HCT116 (cell line): ENCODE measurements at regions not wholly inside any gene's neighbourhood (a gene's known extent, or its start where the extent isn't known, plus 50 kb on each side); places are given as distances from the start of the nearest gene placed in this dataset.

Experiments used
- ATAC-seq: fragments of 200-7000 bp; cut with Tn5 transposase; 2 replicates; pipeline ENCODE4 v1.9.1; 2020; ENCODE audit warnings: mild to moderate bottlenecking, moderate library complexity
- BruUV-seq: library from RNA; stranded (reverse); fragments of 400-500 nt; replicated peaks from 2 replicates; lab custom pipeline; 2021; lab: Mats Ljungman, UMichigan
- CTCF ChIA-PET: fragments of 300-600 bp; sonication (Branson Sonifier 250); formaldehyde crosslinking; loops from one replicate; lab custom pipeline; 2021; ENCODE audit warnings: antibody characterized with exemption; lab: Charles Lee
- POLR2A ChIA-PET: fragments of 300-600, 350-600 bp; sonication (Branson Sonifier 250); formaldehyde crosslinking; loops from one replicate; lab custom pipeline; 2021; ENCODE audit warnings: antibody characterized with exemption; lab: Charles Lee
- RAD21 ChIA-PET, 2 experiments: fragments of 300-600 bp; sonication (Branson Sonifier 250); formaldehyde crosslinking; loops; one replicate each; lab custom pipeline; 2023; ENCODE audit warnings: low total read pairs in 2 of 2; ENCODE audit not compliant: uncharacterized antibody in 2 of 2, unreplicated experiment in 2 of 2, low non-redundant PET in 1 of 2; lab: Charles Lee
- DNase-seq: peaks from one replicate; pipeline ENCODE4 v3.0.0-alpha.2; 2010; ENCODE audit warnings: low read depth, low spot score
- H2AFZ ChIP-seq: fragments of 200-600 bp; shearing (Covaris generic), sonication (generic); 2 replicates; pipeline ENCODE4 v1.6.1; 2017; ENCODE audit warnings: low read depth, mixed run types, mixed read lengths, antibody characterized with exemption, low read length; ENCODE audit not compliant: poor library complexity, severe bottlenecking
- H3K27ac ChIP-seq: 2 replicates; pipeline ENCODE4 v1.5.1; 2012; ENCODE audit warnings: low read depth, low read length
- H3K27me3 ChIP-seq: fragments of 200-600 bp; sonication (generic); 2 replicates; pipeline ENCODE4 v1.6.1; 2016; ENCODE audit warnings: mixed run types, low read length, mixed read lengths; ENCODE audit not compliant: insufficient read depth
- H3K36me3 ChIP-seq, 2 experiments: fragments of 200-500 bp in 1 of 2; fragments of 200-600 bp in 1 of 2; sonication (Bioruptor generic) in 1 of 2; sonication (generic) in 1 of 2; 2 replicates each; pipeline versions ENCODE4 v1.5.1 to v1.6.1; 2014 to 2016; ENCODE audit warnings: low read length in 2 of 2, inconsistent platforms in 1 of 2, mixed read lengths in 1 of 2, mixed run types in 1 of 2; ENCODE audit not compliant: insufficient read depth in 2 of 2, control insufficient read depth in 1 of 2
- H3K4me1 ChIP-seq, 2 experiments: fragments of 200-600 bp in 1 of 2; sonication (generic) in 1 of 2; 2 replicates each; pipeline versions ENCODE4 v1.5.1 to v1.6.1; 2012 to 2017; ENCODE audit warnings: low read length in 2 of 2, inconsistent platforms in 1 of 2, mild to moderate bottlenecking in 1 of 2, mixed read lengths in 1 of 2, mixed run types in 1 of 2, moderate library complexity in 1 of 2; ENCODE audit not compliant: insufficient read depth in 2 of 2, control insufficient read depth in 1 of 2
- H3K4me2 ChIP-seq: fragments of 200-600 bp; sonication (generic); 2 replicates; pipeline ENCODE4 v1.6.1; 2017; ENCODE audit warnings: mixed run types, low read length, mixed read lengths
- H3K4me3 ChIP-seq, 2 experiments: fragments of 200-600 bp in 1 of 2; sonication (generic) in 1 of 2; replicated peaks in 1 of 2; 2 replicates each; pipeline ENCODE4 v1.5.1; 2011 to 2016; ENCODE audit warnings: low read length in 2 of 2, control low read depth in 1 of 2, low read depth in 1 of 2, mild to moderate bottlenecking in 1 of 2, mixed read lengths in 1 of 2, mixed run types in 1 of 2
- H3K79me2 ChIP-seq: fragments of 200-600 bp; sonication (generic); 2 replicates; pipeline ENCODE4 v1.6.1; 2017; ENCODE audit warnings: mild to moderate bottlenecking, mixed run types, low read length, moderate library complexity, mixed read lengths; ENCODE audit not compliant: insufficient read depth
- H3K9ac ChIP-seq: fragments of 200-600 bp; sonication (generic); 2 replicates; pipeline ENCODE4 v1.6.1; 2016; ENCODE audit warnings: low read length, mixed read lengths
- H3K9me2 ChIP-seq: fragments of 200-600 bp; sonication (generic), shearing (Covaris generic); 2 replicates; pipeline ENCODE4 v1.6.1; 2017; ENCODE audit warnings: mixed run types, mild to moderate bottlenecking, moderate library complexity; ENCODE audit not compliant: insufficient read depth
- H3K9me3 ChIP-seq, 2 experiments: fragments of 200-500 bp in 1 of 2; fragments of 200-600 bp in 1 of 2; sonication (Bioruptor generic) in 1 of 2; sonication (generic) in 1 of 2; 2 replicates each; pipeline ENCODE4 v1.6.1; 2014 to 2017; ENCODE audit warnings: low read length in 2 of 2, mixed read lengths in 2 of 2, inconsistent platforms in 1 of 2, low read depth in 1 of 2, mild to moderate bottlenecking in 1 of 2, mixed run types in 1 of 2, moderate library complexity in 1 of 2; ENCODE audit not compliant: control insufficient read depth in 1 of 2, insufficient read depth in 1 of 2
- H4K20me1 ChIP-seq: fragments of 200-600 bp; sonication (generic), shearing (Covaris generic); 2 replicates; pipeline ENCODE4 v1.6.1; 2017; ENCODE audit warnings: mixed run types, mild to moderate bottlenecking, moderate library complexity; ENCODE audit not compliant: insufficient read depth
- CBX3 ChIP-seq: IDR thresholded peaks from 2 replicates; pipeline ENCODE4 v1.6.1; 2012; ENCODE audit warnings: low read depth
- FOSL1 ChIP-seq: IDR thresholded peaks from 2 replicates; pipeline ENCODE4 v1.6.1; 2012; ENCODE audit warnings: low read depth
- JUND ChIP-seq: IDR thresholded peaks from 2 replicates; pipeline ENCODE4 v1.6.1; 2012
- MAX ChIP-seq: IDR thresholded peaks from 2 replicates; pipeline ENCODE4 v1.6.1; 2012
- POLR2A ChIP-seq: IDR thresholded peaks from 2 replicates; pipeline ENCODE4 v1.7.0; 2011; ENCODE audit warnings: borderline replicate concordance; ENCODE audit not compliant: insufficient read depth, insufficient read length; ENCODE audit errors: extremely low read depth
- POLR2AphosphoS5 ChIP-seq: IDR thresholded peaks from 2 replicates; pipeline ENCODE4 v1.6.1; 2011; ENCODE audit warnings: mild to moderate bottlenecking, low read depth, low read length, moderate library complexity
- RAD21 ChIP-seq: IDR thresholded peaks from 2 replicates; pipeline ENCODE4 v1.6.1; 2012; ENCODE audit warnings: low read depth, mild to moderate bottlenecking
- REST ChIP-seq: IDR thresholded peaks from 2 replicates; pipeline ENCODE4 v1.6.1; 2012; ENCODE audit warnings: low read depth
- SP1 ChIP-seq: IDR thresholded peaks from 2 replicates; pipeline ENCODE4 v1.6.1; 2012; ENCODE audit warnings: low read depth
- TCF7L2 ChIP-seq: IDR thresholded peaks from 2 replicates; pipeline ENCODE4 v1.7.0; 2011; ENCODE audit warnings: borderline replicate concordance, inconsistent platforms; ENCODE audit not compliant: insufficient read depth, insufficient read length; ENCODE audit errors: extremely low read depth
- ZBTB33 ChIP-seq: IDR thresholded peaks from 2 replicates; pipeline ENCODE4 v1.6.1; 2011; ENCODE audit warnings: mild to moderate bottlenecking, low read length, moderate library complexity; ENCODE audit not compliant: insufficient replicate concordance; ENCODE audit errors: extremely low read depth
- ZFX ChIP-seq: fragments of 450-650 bp; IDR thresholded peaks from 2 replicates; pipeline ENCODE4 v1.6.1; 2017
- ZNF274 ChIP-seq: fragments of 200-500 bp; sonication (Bioruptor generic); IDR thresholded peaks from 2 replicates; pipeline ENCODE4 v1.6.1; 2014; ENCODE audit warnings: mild to moderate bottlenecking, low read depth, low read length, inconsistent platforms
- intact Hi-C: fragments of 100-400 bp; cut with micrococcal nuclease; formaldehyde crosslinking; loops from 2 replicates; pipeline ENCODE4 v1.10.0; 2022

GRCh38 chr3:101172516-101172915 is 147.9 kb downstream of the IMPG2 start:
- H3K9me3 ChIP-seq, result no peaks in the 10 kb centered on the region
- POLR2A ChIA-PET, result no interaction called here
- no peak overlapping the region for H3K27ac ChIP-seq
- no peak for ATAC-seq
- no peak for DNase-seq
- TF ChIP-seq ZFX, result no peak
- H3K9me2 ChIP-seq, result no peaks in the 10 kb centered on the region
- CTCF ChIA-PET, result no interaction called here
- H3K4me2 ChIP-seq, result no peak overlapping the region
- H4K20me1 ChIP-seq, result no peaks in the 10 kb centered on the region
- BruUV-seq, result no TSS peak
- H3K4me3 ChIP-seq, result no peak overlapping the region
- RAD21 ChIA-PET, result no interaction called here
- no peak overlapping the region for H2AFZ ChIP-seq
- no peaks in the 10 kb centered on the region for H3K27me3 ChIP-seq
- no peak overlapping the region for H3K9ac ChIP-seq
- no peaks in the 10 kb centered on the region for H3K4me1 ChIP-seq
- H3K79me2 ChIP-seq, result no peaks in the 10 kb centered on the region
- H3K36me3 ChIP-seq, result no peaks in the 10 kb centered on the region
- intact Hi-C loops, result no loop called here

- no peaks in the 10 kb centered on the region for H3K9me2 ChIP-seq
- no TSS peak for BruUV-seq
- POLR2A ChIA-PET, result no interaction called here
- H3K4me3 ChIP-seq, result no peak overlapping the region
- H3K9me3 ChIP-seq, result no peaks in the 10 kb centered on the region
- no peaks in the 10 kb centered on the region for H3K36me3 ChIP-seq
- H2AFZ ChIP-seq, result no peak overlapping the region
- DNase-seq (no peak), ATAC-seq (no peak)
- CTCF ChIA-PET, result no interaction called here
- H3K79me2 ChIP-seq, result no peaks in the 10 kb centered on the region
- no peaks in the 10 kb centered on the region for H4K20me1 ChIP-seq
- RAD21 ChIA-PET, result no interaction called here
- TF ChIP-seq RAD21 (no peak), ZNF274 (no peak), SP1 (no peak), JUND (no peak), CBX3 (no peak), FOSL1 (no peak), POLR2AphosphoS5 (no peak), MAX (no peak), REST (no peak), ZBTB33 (no peak), TCF7L2 (no peak), POLR2A (no peak)
- no peak overlapping the region for H3K9ac ChIP-seq
- no peak overlapping the region for H3K4me2 ChIP-seq
- no peaks in the 10 kb centered on the region for H3K4me1 ChIP-seq
- no peaks in the 10 kb centered on the region for H3K27me3 ChIP-seq
- intact Hi-C loops, result no loop called here
- H3K27ac ChIP-seq, result no peak overlapping the region
Measured at GRCh38 chr3:101171681-101172191, 148.6 kb downstream of the IMPG2 start.
